UCSD-AML1 (cell line): ENCODE measurements at regions not wholly inside any gene's neighbourhood (a gene's known extent, or its start where the extent isn't known, plus 50 kb on each side); places are given as distances from the start of the nearest gene placed in this dataset.

Experiments
- DNase-seq: peaks from one replicate; lab custom pipeline; 2025; ENCODE audit not compliant: unreplicated experiment; lab: John Stamatoyannopoulos, UW

GRCh38 chr10:131841131-131841660 is 59.6 kb upstream of the PPP2R2D start:
- peak; percentile 29 for DNase-seq

GRCh38 chr10:131841661-131842139 is 59.1 kb upstream of the PPP2R2D start:
- DNase-seq: no peak

GRCh38 chr10:131842351-131843088 is 58.3 kb upstream of the PPP2R2D start:
- no peak for DNase-seq

DNA sequence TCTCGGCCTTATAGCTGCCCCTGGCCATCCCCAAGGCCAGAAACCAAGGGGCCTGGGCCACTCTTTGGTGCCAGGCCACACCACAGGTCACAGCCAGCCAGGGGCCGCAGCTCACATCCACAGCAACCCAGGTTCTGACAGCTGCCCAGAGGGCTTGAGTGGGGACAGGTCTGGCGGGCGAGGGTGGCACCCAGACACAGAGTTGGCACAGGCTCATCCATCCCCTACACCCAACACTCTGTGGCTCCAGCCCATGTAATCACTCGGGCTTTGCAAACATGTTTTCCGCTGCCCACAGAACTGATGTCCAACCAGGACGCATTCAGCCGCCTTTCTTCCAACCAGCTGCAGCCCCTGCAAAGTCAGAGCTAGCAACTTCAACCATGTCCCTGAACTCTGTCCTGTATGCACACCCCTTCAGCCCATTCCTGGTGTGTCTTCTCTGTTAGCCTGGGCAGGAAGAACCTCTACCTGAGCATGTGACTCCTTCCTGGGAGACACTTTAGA is 57.7 kb upstream of the PPP2R2D start:
- DNase-seq: no peak

DNA sequence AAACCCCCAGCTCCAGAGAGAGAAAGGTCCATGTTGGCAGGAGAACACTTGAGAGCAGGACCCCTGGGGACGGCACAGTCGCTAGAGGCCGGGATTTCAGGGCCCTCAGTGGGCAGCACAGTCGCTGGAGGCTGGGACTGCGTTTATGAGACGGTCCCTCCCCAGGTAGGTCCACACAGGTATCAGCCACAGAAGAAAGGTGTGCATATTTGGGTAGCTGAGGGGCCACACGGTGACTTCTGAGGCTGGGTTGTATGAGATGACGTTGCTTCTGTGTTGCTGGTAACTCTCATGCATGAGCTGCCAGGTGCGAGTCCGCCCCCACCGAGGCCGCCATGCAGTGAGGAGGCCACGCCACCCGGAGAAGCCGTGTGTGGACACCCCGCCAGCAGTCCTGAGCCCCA is 56.9 kb upstream of the PPP2R2D start:
- DNase-seq: no peak

DNA sequence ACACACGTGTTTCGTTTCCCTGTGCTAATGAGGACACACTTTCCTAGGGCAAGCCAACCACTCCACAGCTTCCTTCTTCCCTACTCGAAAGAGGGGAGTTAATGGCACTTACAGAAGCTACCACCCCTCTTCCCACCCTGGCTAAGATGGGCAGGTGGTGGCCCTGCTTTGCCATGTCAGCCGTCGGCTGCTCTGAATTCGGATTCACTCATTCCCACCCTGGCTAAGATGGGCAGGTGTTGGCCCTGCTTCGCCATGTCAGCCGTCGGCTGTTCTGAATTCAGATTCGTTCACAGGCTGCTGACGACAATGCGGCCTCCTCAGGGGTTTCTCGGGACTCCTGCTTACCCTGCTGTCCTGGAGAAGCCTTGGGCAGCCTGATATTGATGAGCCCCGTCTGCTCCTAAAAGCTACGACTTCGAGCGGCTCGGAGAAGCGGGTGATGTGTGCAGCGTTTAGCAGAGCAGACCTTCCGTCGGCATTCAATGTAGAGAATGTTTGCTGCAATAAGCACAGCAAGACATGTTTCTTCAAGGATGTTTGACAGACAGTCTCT is 56.2 kb upstream of the PPP2R2D start:
- DNase-seq: no peak

DNA sequence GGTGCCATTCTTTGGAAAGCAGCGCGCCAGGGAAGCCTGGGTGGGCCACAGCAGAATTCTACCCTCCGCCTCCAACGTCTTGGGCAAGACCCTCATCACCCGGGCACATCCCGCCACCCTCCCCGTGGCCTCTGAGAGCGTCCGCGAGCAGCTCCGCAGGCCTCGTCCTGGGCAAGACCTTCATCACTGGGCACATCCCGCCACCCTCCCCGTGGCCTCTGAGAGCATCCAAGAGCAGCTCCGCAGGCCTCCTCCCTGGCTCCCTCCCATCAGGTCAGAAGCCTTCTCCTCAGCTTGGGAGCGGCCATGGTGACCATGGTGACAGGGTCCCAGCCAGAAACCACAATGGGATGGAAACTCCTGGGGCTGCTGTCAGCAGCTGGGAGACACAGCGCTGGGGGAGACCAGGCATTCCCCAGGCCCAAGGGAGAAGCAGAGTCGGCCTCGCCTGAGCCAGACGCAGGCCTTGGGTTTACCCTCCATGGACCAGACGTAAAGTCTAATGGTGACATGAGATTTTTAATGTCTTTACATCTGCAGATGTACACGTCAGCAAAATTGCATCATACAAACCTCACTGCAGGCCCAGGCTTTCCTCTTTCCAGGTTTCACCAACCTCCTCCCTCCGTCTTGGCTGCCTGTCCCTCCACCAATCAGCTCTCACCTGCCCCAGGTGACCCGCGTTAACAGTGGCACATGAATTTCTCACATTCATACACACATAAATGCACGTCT is 55.1 kb upstream of the PPP2R2D start:
- no peak for DNase-seq

DNA sequence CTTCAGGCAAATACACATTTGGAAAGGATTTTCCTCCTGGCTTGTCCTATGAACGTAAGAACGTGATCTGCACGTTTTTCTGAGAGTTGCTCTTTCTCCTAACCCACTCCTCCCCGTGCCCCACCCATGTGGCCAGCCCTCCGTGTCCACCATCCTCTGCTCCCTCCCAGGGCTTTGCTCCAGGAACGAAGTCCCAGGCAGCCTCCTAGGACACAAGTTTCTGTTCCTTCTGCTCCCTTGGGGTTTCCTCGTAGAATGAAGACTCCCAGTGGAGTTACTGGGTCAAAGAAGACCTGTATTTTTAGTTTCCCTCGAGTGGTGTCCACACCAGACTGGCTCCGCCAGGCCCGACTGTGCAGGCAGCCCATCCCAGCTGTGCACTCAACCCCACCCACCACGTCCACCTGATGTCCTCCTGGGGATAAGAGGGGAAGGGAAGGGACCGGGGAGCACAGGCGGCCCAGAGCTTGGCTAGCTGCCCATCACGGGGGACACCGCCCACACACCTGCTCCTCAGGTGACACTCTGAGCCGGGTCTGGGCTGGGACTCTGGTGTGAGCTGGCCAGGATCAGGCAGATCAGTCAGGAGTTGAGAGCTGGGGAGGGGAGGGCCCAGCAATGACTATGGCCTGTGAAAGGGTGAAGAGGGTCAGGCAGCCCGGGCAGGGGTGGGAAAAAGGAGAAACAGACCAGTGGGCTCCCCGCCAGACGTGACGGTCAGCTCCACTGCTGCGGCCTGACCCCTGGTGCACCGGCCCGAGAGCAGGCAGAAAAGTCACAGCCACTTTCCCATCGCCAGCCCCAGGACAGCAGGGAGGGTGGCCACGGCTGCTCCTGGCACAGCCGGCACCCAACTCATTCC is 54.3 kb upstream of the PPP2R2D start:
- DNase-seq: no peak

- no peak for DNase-seq
These were observed 53.5 kb upstream of the PPP2R2D start for GRCh38 chr10:131847241-131847783.

DNA sequence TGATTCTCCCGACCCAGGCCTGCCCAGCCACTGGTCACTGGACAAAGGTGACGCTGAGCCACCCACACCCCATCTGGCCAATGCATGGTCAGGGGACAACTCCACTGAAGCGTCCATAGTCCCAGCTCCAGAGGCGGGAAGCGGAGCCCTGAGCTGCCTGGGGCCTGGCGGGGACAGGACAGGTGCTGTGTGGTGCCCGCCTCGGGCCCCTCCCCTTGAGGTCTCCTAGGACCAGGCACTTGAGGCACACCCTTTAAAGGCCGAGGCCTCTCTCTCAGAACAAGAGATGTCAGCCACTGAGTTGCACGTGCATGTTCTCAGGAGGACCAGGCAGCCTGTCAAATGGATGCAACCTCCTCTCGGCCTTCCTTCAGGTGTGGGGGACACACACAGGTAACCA is 52.5 kb upstream of the PPP2R2D start:
- DNase-seq: no peak

DNA sequence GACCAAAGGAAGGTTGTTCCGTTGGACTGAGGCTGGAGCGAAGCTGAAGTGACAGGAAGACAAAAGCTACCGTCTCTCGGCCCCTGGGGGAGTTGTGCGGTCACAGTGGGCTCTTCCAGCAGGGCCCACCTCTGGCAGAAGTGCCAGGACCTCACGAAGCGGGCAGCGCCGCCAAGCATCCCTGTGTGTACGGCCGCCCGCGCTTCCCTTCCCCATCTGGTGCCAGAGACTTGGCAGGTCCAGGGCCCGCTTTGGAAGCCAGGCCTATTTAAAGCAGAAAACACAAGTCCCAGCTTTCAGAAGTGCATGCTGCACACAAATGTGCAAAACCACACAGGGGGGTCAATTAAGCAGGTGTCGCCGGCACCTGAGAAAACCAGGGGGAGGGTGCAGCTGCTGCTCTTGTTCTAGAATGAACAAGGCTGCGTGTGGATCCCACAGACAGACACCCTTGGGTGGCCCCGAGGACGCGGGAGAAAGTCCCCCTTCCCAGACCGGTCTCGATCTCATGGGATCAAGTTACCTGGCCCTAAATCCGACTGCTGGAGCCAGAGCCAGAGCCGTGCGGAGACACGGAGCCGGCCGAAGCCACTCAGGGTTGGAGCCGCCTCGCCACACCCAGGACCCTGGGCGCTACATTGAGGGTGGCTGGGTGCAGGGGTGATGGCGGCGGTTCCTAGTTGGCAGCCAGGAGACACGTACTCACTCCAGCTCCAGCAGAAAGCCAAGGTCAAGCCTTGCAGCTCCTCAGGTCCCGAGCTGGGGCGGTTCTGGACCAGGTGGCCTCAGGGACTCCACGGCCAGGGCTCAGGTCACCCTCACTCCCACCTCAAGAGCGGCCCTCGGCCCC is 51.8 kb upstream of the PPP2R2D start:
- no peak for DNase-seq

DNA sequence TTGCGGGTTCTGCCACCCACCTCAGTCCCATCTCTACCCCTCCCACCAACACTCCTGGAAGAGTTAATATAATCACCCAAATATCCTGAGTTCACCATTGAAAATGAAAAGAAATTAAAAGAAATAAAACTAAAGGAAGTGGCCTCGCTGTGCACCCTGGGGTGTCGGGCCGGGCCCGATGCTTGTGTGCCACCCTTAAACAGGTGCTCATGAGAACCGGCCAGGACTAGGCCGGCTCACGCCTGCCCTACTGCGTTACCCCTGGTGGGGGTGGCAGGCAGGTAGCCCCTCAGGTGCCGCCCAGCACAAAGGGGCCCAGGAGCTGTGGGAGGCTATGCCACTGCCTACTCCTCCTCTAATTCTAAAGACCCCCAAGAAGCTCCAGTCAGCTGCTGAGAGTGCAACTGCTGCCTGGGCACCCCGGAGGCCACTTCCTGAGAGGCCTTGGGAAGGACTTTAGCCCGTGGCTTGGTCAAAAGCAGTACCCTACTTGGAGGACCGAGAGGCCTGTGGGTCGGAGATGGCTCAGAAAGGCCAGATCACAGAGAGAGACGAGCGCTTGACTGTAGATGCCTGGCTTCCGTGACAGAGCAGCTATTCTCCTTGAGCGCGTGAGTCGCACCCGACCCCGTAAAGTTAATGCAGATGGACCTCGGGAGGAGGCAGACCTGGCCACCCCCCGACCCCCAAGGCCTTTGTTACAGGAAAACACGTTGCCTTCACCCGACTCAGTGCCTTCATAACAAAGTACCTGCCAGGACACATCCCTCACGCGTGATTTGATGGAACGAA is 51.0 kb upstream of the PPP2R2D start:
- DNase-seq: no peak

GRCh38 chr10:131850383-131850870 is 50.4 kb upstream of the PPP2R2D start:
- no peak for DNase-seq
